Hindlimb muscle (tissue), 1 donor: ENCODE measurements at regions not wholly inside any gene's neighbourhood (a gene's known extent, or its start where the extent isn't known, plus 50 kb on each side); places are given as distances from the start of the nearest gene placed in this dataset.

Source experiments
- DNase-seq: peaks from one replicate; pipeline ENCODE4 v3.0.0-alpha.2; 2013

DNA sequence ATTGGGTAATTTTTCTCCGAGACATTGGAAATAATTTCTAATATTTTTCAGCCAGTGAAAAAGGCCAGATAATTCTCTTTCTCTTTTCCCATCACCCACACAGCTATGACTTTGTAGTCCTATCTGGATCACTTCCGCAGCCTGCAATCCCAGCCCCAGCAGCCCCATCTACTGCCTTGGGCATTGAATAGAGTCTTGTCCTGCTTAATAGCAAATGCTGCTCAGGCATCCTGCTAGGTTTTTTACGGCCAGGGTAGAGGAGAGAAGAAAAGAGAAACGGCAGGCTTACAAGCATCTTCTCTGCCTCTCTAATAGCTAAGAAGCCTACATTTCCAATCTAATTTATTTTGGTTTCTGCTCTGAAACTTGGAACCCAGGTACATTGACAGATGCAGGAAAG is 154.3 kb upstream of the B3GAT1 start:
- no peak for DNase-seq

DNA sequence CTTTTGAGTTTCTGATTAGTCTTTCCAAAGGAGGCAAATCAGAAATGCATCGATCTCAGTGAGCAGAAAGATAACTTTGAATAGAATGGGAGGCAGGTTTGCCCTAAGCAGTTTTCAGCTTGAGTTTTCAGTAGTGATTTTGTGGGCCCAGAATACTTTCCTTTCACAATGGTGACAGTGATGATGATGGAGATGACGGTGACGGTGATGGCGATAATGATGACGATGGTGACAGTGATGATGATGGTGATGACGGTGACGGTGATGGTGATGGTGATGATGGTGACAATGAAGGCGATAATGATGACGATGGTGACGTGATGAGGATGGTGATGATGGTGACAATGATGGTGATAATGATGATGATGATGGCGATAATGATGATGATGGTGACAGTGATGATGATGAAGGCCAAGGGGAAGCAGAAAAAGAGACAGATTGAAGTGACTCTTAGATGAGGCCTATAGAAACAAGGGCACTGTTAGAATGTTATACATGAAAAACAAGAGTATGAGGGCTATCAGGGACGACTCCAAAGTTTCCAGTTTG is 153.4 kb upstream of the B3GAT1 start:
- no peak for DNase-seq

DNA sequence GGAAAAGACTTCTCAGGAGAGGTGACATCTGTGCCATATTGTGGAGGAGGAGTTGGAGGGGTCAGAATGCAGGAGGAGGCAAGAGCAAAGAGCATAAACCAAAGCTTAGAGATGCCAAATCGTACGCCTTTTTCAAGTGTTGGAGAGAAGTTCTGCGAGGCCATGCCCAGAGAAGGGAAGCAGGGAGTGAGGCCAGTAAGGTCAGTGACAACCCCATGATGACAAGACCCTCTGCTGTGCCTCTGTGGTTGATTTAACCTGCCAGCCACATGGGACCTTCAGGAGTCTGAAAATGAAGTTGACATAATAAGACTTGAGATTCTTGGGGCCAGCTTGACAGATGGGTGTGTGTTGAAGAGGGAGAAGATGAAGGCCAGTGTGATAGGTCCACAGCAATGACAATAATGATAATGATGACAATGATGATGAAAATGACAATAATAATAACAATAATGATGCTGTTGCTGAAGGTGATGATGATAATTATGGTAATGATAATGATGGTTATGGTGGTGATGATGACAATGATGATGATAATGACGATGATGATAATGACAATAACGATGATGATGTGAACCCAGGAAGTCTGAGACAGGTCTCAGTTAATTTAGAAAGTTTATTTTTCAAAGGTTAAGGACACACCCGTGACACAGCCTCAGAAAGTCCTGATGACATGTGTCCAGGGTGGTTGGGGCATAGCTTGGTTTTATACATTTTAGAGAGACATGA is 152.6 kb upstream of the B3GAT1 start:
- no peak for DNase-seq

DNA sequence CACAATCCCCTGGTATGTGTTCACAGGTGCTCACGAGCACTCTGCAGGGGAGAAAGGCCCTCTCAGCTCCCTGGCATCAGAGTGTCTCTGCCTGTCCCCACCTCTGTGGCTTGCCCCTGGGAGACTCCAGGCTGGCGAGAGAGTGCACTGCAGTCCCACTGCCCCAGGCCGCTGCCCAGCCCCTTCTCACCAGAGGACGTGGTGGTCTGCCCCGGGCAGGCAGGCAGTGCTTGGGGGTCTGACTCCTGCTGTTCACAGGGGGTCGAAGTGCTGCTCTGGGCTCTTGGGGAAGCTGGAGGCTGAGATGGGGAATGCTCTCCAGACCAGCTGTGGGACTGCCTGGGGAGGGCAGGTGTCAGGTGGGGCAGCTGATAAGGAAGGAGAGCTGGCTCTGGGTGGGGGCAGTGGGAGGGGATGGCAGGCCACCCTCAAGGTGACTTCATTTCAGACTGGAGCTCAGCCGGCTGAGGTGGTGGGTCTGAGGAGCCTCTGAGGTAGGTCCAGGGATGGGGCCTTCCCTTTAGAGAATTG is 151.0 kb upstream of the B3GAT1 start:
- DNase-seq = no peak

DNA sequence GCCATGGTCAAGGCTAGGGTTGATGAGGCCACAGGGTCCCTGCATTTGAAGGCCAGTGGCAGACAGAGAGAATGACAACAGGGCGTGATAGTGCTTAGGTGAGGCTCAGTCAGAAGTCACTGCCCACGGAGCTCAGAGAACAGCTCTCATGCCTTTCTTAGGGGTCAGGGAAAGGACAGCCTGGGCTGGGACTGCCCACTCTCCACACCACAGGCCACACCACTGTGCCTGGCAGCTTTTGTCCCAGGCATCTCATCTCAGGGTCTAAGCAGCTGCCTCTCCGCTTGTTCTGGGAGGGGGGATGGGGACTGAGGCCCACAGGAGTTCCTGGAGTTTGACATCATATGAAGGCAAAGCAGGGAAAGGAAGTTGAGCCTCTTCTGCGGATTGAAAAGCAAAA is 150.2 kb upstream of the B3GAT1 start:
- no peak for DNase-seq

DNA sequence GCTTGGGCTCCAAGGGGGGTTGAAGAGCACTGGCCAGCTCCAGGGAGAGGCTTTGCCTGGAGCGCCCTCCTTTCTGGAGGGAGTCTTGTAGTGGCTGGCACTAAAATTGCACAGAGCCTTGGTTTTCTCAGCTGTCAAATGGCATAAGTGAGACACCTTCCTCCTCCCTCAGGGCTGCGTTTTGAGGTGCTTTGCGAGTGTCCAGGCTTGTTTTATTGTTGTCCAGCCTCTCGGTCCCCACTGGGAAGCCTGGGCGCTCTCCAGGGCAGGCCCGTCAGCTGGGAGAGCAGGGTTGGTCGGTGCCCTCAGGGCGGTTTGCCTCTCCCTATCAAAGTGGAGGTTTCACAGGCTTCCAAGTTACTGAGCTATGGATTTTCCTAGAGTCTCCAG is 149.3 kb upstream of the B3GAT1 start:
- DNase-seq = no peak

DNA sequence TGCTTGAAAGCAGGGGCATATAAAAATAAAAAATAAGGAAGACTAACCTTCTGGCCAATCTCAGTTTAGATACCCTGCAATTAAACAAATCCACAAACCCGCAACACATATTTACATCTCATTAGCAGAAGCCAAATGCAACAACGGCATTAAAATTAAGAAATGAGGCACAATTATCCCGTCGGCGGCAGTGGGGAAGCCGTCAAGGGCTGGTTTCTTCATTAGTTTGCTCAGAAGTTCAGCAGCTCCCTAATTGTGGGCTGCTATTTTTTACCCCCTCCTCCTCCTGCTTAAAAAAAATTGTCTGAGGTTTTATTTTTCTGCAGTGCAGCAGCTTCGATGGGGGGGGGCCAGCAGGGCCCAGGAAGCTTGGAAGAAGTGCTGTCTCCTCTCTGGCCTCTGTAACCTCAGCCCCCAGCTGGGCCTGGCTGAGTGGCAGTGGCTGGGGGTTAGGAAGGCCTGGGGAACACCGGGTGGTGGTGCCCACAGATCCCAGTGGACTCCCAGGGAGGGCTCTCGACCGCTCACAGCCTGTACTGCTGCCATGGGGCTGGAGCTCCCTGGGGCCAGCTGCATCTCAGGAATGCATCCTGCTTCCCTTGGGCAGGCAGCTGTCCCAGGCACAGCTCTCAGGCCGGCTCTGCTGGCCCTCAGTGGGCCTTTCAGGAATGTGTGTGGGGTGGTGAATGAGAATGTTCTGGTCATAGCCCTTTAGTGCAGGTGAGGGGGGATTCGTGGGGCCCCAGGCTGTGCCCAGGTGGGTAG is 148.7 kb upstream of the B3GAT1 start:
- no peak for DNase-seq

DNA sequence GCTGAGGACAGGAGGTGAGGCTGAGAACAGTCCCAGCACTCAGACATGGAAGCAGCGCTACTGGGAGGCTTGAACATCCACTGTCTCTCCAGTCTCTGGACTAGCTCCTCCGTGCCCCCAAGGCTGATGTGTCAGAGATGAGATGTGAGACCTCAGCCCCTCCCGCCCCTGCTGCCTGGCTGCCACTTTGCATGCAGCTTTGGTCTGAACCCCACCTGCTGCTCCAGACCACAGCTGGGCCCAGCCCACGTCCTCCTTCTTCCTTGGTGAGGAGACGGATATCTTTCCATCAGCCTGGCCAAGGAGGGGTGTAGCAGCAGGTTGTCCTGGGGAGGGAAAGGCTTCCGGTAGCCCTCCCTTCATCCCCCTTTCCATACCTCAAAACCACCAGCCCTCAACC is 148.0 kb upstream of the B3GAT1 start:
- DNase-seq = no peak

DNA sequence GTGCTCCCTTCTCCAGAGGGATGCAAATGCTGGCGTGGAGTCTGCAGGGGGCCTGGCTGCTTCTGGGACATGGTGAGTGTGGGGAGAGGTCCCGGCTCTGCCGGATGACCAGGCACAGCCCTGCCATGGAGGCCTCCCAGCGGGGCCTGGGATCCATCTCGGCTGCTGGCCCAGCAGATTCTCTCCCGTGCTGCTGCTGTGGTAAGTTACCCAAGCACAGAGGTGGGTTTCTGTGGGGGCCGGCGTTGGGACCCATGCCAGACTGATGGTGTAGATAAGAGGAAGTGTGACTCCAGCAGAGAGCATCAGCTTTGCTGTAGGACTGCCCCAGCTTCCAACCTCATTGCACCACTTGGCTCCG is 147.5 kb upstream of the B3GAT1 start:
- no peak for DNase-seq

DNA sequence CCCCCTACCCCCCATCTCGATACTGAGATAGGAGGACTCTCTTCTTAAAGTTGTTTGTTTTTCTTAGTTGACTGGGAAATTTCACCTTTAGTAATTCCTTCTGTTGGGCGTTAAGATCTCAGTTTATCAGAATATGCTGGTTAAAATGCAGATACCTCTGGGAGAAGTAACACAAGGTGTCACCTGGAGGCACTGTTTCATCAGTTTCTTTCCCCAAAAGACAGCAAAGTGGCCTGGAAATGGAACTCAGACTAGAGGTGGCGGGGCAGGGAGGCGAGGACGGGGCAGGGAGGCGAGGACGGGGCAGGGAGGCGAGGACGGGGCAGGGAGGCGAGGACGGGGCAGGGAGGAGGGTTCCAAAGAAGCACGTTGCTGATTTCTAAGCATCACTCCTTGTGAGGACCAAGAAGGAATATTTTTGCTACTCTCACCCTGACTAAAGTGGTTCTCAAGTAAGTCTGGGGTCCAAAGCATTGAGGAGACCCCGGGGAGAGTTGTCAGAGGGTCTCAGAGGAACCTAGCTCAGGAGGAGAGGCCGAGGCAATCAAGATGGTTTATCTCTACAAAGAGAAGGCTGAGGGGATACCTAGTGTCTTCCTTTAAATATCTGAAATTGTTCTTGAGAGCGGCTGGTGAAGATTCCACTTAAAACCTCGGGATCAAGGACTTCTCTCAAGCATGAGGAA is 147.0 kb upstream of the B3GAT1 start:
- no peak for DNase-seq

DNA sequence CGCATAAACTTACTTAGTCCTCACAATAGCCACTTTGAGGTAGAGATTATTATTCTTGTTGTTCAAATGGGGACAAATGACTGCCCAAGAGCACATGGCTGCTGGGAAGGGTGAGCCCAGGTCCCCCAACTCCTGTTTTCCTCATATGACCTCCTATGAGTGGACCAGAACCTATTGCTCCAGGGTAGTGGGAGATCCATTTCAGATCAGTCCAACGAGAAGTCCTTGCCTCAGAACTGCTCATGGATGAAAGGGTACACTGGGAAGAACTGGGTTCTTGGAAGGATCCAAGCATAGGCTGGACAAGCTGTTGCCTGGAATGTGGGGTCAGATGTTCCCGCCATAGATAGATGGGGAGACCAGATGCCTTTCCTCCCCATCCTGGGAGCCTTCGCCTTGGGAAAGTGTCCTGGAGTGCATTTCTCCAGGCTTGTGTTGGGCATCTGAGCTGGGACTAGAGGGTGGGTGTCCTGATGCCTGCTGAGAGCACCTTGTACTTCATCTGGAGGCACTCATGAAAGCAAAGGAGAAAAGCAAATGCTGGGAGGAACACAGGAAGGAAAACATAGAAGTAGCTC is 146.3 kb upstream of the B3GAT1 start:
- no peak for DNase-seq

DNA sequence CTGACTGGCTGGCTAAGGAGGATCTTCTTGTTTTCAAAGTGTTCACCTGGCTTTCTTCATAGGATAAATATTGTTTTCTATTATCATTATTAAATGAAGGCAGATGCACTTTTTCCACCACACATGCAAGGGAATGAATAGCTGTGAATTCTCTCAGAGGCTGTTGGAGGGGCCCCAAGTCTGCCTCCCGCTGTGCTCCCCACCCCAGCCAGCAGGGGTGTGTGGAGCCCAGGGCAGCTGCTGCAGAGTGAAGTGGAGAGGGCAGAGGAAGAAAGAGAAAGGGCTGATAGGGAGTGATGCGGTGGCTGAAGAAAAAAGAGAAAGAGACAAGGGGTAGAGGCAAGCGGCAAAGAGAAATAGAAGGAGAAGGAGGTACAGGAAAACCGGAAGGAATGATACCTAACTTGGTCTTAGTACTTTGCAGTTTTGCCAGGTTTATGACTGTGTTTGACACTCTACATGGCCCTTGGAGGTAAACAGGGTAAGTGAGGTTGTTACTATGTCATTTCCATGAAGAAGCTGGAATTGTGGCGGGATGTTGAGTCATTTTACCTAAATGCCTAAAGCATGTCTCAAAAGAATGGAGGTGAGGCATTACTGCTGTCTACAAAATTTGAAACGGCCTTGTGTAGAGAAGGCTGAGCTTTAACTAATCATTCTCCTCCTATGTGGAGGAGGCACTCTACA is 145.7 kb upstream of the B3GAT1 start:
- DNase-seq = no peak

DNA sequence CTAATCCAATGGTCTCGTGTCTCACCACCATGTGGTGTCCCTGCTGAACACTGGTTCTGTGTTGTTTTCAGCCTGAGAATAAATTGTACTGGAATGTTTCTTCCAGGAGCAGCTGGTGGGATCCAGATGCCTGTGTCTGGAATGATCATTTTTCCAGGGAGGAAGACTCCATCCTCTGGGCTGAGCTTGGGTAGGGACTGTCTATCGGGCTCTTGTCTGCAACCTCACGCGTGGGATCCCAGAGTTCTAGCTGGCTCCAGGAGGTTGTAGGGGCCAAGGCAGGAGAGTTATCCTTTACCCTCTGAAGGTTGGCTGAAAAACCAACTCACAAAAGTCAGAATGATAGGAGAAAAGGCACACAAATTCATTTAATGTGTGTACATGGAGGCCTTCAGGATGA is 144.1 kb upstream of the B3GAT1 start:
- no peak for DNase-seq

DNA sequence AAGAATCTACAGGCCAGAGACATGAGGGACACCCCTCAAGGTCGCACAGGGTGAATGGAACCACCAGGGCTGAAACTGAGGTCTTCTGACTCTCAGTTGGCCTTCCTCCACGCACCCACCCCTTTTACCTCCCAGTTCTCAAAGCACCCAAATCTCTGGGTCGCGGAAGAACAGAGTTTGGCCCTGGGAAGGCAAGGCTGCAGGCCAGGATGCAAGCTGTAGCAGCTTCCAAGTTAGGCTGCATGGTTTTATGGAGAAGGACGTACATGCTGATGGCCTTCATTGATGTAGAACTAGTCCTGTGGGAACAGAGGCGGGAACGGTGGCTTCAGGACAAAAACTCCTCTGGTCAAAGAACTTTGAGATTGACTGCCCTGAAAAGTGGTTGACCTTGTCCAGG is 143.5 kb upstream of the B3GAT1 start:
- DNase-seq = no peak

DNA sequence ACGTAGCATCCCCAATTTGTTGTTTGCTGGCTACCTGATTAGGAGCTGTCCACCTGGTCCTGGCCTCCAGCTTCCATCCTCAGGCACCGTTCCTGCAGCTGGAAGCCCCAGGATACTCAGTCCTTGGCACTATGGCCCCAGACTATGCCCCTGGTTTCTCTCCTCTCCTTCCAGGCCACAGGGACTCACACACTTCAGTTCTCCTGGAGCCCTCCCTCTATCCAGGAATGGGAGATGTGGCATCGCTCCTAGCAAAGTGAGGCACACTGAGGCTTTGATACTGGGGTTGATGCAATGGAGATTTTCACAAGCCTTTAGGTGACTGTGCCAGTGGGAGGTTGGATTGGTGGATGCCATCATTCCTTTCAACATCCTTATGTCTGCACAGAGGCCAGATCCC is 142.8 kb upstream of the B3GAT1 start:
- DNase-seq = no peak

DNA sequence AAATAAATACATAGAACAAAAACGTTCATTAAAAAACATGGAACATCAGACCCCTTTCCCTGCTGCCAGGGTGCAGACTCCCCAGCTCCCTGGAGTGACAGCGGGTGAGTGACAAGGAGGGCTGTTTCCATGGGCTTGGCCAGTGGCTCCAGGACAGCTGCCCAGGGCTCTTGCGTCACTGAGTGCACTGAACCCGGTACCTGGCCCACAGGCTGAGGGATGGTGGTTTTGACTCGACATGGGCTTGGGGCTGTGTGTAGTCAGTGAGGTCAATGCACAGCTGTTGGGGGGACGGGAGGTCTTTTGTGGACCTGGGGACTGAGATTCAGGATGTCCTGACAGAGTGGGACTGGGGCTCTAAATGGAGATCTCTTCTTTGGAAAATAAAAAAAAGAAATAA is 142.1 kb upstream of the B3GAT1 start:
- DNase-seq = no peak

DNA sequence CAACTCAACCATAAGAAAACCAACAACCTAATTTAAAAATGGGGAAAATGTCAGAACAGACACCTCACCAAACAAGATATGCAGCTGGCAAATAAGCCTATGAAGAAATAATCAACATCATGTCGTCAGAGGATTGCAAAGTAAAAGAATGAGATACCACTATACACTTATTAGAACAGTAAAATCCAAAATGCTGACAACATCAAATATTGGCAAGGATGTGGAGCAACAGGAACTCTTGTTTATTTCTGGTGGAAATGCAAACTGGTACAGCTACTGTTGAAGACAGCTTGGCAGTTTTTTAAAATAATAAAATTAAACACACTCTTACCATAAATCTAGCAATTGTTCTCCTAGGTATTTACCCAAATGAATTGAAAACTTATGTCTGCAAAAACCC is 140.7 kb upstream of the B3GAT1 start:
- no peak for DNase-seq

DNA sequence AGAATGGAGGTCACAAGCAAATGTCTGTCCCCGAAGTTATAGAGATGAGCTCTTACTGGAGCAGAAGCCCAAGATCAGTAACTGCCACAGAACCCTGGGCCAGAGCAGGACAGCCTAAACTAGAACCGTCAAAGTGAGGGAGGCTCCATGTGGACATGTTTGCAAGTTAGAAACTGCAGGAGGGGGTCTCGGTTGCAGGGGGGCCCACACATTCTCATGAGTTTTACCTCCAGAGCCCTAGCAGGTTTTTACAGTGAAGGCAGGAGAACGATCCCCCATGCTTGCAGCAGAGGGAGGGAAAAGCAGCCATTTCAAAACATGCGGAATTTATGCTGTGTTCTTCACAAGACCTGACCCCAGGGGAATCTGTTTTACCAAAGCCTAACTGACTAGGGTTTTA is 133.5 kb upstream of the B3GAT1 start:
- DNase-seq = no peak

DNA sequence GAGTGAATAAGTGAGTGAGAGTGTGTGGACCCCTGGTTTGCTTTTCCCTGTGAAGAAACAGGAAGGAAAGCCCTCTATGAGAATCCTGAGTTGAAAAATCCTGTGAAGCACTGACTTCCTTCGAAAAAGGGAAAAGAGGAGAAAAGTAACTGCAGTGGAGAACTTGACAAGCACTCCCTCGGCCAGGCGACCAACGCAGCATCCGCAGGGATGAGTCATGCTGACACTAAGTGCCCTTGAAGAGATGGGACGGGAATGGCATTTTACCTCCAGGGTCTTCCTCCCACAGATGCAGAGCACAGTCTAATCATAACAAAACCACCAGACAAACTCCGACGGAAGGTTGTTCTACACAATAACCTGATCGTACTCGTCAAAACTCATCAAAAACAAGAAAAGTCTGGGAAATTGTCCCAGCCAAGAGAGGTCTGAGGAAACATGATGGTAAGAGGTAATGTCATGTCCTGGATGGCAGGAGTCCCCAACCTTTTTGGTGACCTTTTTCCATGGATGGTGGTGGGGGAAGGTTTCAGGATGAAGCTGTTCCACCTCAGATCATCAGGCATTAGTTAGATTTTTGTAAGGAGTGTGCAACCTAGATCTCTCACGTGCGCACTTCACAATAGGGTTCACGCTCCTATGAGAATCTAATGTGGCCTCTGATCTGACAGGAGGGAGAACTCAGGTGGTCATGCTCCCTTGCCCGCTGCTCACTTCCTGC is 132.2 kb upstream of the B3GAT1 start:
- no peak for DNase-seq

DNA sequence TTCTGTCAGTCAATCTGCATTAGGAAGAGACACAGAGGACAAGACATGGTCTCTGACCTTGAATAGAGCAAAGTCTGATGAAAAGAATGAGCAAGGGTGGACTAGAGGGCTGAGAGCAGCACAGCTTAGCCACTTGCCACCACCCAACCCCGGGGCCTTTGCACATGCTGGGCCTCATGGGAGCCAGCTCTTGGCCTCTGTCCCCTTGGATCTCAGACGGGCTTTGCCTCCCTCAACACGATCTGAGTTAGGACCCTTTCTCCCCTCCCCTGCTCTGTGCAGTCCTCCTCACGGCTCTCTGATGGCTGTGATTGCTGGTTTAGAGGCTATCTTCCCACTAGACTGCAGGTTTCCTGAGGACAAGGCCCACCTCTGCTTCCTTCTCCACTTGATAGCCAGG is 131.6 kb upstream of the B3GAT1 start:
- DNase-seq = no peak

DNA sequence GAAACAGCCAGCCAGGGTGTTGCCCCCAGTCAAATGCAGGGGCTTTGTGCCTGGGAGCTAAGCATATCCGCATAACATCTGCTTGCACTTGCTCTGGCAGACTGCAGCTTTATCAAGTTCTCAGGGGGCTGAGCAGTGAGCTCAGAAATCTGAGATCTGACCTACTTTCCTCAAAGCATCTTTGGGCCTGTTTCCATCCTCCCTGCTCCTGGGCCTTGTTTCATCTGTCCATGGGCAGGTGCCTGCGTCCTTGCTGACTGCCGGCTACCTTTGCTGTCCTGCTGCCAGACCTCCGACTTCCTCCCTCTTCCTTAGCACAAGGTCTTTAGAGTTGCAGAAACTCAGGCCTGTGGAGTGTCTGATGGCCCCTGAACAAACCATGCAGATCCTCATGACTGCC is 131.2 kb upstream of the B3GAT1 start:
- no peak for DNase-seq
